ENCODE measurements at regions not wholly inside any gene's neighbourhood (a gene's known extent, or its start where the extent isn't known, plus 50 kb on each side); places are given as distances from the start of the nearest gene placed in this dataset.
"Not testable (repeated sequence)": the region's sequence is repeated elsewhere in the genome, so short reads cannot be mapped to it uniquely, and the experiment has no call there.

DNA sequence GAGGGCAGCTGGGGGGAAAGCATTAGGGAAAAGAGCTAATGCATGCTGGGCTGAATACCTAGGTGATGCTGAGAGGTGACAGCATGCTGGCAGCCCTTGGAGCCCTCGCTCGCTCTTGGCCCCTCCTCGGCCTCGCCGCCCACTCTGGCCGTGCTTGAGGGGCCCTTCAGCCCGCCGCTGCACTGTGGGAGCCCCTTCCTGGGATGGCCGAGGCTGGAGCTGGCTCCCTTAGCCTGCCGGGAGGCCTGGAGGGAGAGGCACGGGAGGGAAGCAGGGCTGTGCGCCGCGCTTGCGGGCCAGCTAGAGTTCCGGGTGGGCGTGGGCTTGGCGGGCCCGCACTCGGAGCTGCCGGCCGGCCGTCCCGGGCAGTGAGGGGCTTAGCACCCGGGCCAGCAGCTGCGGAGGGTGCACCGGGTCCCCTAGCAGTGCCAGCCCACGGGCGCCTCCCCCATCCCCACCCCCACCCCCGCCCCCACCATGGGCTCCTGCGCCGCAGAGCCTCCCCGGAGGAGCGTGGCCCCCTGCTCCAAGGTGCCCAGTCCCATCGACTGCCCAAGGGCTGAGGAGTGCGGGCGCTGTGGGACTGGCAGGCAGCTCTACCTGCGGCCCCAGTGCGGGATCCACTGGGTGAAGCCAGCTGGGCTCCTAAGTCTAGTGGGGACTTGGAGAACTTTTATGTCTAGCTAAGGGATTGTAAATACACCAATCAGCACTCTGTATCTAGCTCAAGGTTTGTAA is 1664.7 kb downstream of the BRINP3 start:
- H3F3A ChIP-seq (ENCODE audit: insufficient read depth, low read length, poor library complexity, severe bottlenecking); H4K20me1 ChIP-seq (ENCODE audit: insufficient read depth); H3K9ac ChIP-seq (ENCODE audit: low read length); H2AFZ ChIP-seq (ENCODE audit: low read depth, low read length); H3K27me3 ChIP-seq (ENCODE audit: insufficient read depth, low read depth, low read length); H3K79me2 ChIP-seq (replicated peaks; ENCODE audit: insufficient read depth, low read length); H3K36me3 ChIP-seq (ENCODE audit: insufficient read depth, low read length); H3K4me3 ChIP-seq (ENCODE audit: low read length); H3K9me2 ChIP-seq (ENCODE audit: insufficient read depth, low read length); H3K9me3 ChIP-seq (ENCODE audit: low read length); H3K4me2 ChIP-seq (ENCODE audit: low read length); H3K27ac ChIP-seq (ENCODE audit: low read length): not testable (repeated sequence)

- Histone ChIP-seq H3F3A (ENCODE audit: insufficient read depth, low read length, poor library complexity, severe bottlenecking) (no peaks in the 10 kb centered on the region), H3K9me2 (ENCODE audit: insufficient read depth, low read length) (no peaks in the 10 kb centered on the region), H2AFZ (ENCODE audit: low read depth, low read length) (no peak overlapping the region), H3K36me3 (ENCODE audit: insufficient read depth, low read length) (no peaks in the 10 kb centered on the region), H4K20me1 (ENCODE audit: insufficient read depth) (no peaks in the 10 kb centered on the region), H3K27me3 (ENCODE audit: insufficient read depth, low read depth, low read length) (no peaks in the 10 kb centered on the region), H3K9me3 (ENCODE audit: low read length) (no peaks in the 10 kb centered on the region), H3K27ac (ENCODE audit: low read length) (no peak overlapping the region), H3K4me3 (ENCODE audit: low read length) (no peak overlapping the region), H3K9ac (ENCODE audit: low read length) (no peak overlapping the region), H3K4me2 (ENCODE audit: low read length) (no peak overlapping the region), H3K79me2 (replicated peaks; ENCODE audit: insufficient read depth, low read length) (no peaks in the 10 kb centered on the region)
- TF ChIP-seq EP300 (conservative IDR thresholded peaks at IDR 0.05; ENCODE audit: poor library complexity, severe bottlenecking) (peak; percentile 49), EZH2 (IDR thresholded peaks at IDR 0.05; ENCODE audit: borderline replicate concordance, insufficient read depth, low read length, poor library complexity, severe bottlenecking) (no peak), RAD21 (conservative IDR thresholded peaks at IDR 0.05) (no peak), MXI1 (conservative IDR thresholded peaks at IDR 0.05; ENCODE audit: poor library complexity, severe bottlenecking) (no peak), SMC3 (conservative IDR thresholded peaks at IDR 0.05; ENCODE audit: poor library complexity) (no peak)
Observed at GRCh38 chr1:188817814-188818213, 1659.8 kb downstream of the BRINP3 start.

DNA sequence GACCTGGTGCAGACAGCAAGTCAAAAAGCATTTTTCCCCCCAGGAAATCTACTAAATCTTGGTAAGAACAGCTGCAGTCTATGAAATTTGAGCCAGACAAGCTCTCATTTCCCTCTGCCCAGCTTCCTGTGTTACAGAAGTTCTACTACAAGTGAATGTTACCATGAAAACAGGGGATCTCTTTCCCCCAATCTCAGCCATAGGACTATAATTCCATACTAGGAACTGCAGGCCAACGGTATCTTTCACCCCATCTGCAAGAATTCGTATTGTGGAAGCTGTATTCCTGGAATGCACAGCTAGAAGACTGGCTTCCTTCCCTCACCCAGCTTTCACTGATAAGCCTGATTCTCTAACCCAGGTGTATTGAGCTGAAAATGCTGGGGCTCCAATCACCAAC is 1655.4 kb downstream of the BRINP3 start:
- no peak overlapping the region for H3K9ac ChIP-seq (ENCODE audit: low read length)
- no peaks in the 10 kb centered on the region for H3K79me2 ChIP-seq (replicated peaks; ENCODE audit: insufficient read depth, low read length)
- H3K4me3 ChIP-seq (ENCODE audit: low read length): no peak overlapping the region
- H4K20me1 ChIP-seq (ENCODE audit: insufficient read depth): no peaks in the 10 kb centered on the region
- no peaks in the 10 kb centered on the region for H3K9me3 ChIP-seq (ENCODE audit: low read length)
- TF ChIP-seq CTCF (IDR thresholded peaks at IDR 0.05; ENCODE audit: poor library complexity, severe bottlenecking) (no peak), TAF1 (IDR thresholded peaks at IDR 0.05; ENCODE audit: low read depth) (no peak), MXI1 (conservative IDR thresholded peaks at IDR 0.05; ENCODE audit: poor library complexity, severe bottlenecking) (no peak), POLR2AphosphoS5 (IDR thresholded peaks at IDR 0.05) (no peak), REST (IDR thresholded peaks at IDR 0.05; ENCODE audit: borderline replicate concordance) (no peak), EZH2 (IDR thresholded peaks at IDR 0.05; ENCODE audit: borderline replicate concordance, insufficient read depth, low read length, poor library complexity, severe bottlenecking) (no peak), EP300 (conservative IDR thresholded peaks at IDR 0.05; ENCODE audit: poor library complexity, severe bottlenecking) (no peak), RAD21 (conservative IDR thresholded peaks at IDR 0.05) (no peak), SMC3 (conservative IDR thresholded peaks at IDR 0.05; ENCODE audit: poor library complexity) (no peak)
- no peak overlapping the region for H3K4me2 ChIP-seq (ENCODE audit: low read length)
- H3K27me3 ChIP-seq (ENCODE audit: insufficient read depth, low read depth, low read length): no peaks in the 10 kb centered on the region
- H3K27ac ChIP-seq (ENCODE audit: low read length): no peak overlapping the region
- no peaks in the 10 kb centered on the region for H3K9me2 ChIP-seq (ENCODE audit: insufficient read depth, low read length)
- no peaks in the 10 kb centered on the region for H3F3A ChIP-seq (ENCODE audit: insufficient read depth, low read length, poor library complexity, severe bottlenecking)
- H2AFZ ChIP-seq (ENCODE audit: low read depth, low read length): no peak overlapping the region
- no peaks in the 10 kb centered on the region for H3K36me3 ChIP-seq (ENCODE audit: insufficient read depth, low read length)
